Lung (tissue), 11 donors: ENCODE measurements at regions not wholly inside any gene's neighbourhood (a gene's known extent, or its start where the extent isn't known, plus 50 kb on each side); places are given as distances from the start of the nearest gene placed in this dataset.

ENCODE experiments used
- ATAC-seq: fragments of 200-7000 bp; cut with Tn5 transposase; one replicate; pipeline ENCODE4 v1.9.1; 2020; ENCODE audit warnings: moderate number of reproducible peaks; ENCODE audit not compliant: insufficient read depth, low FRiP score
- DNase-seq, 3 donors: peaks; one replicate each; pipeline ENCODE4 v3.0.0-alpha.2; 2013 to 2017
- H3K27ac ChIP-seq, 2 donors: one replicate each; pipeline ENCODE4 v1.5.1; 2013; ENCODE audit warnings: mild to moderate bottlenecking in 2 of 2, moderate library complexity in 2 of 2, control low read depth in 1 of 2, inconsistent platforms in 1 of 2, low read depth in 1 of 2, low read length in 1 of 2
- H3K27me3 ChIP-seq, 3 donors: one replicate each; pipeline ENCODE4 v1.5.1; 2013; ENCODE audit warnings: low read length in 2 of 3; ENCODE audit not compliant: control insufficient read depth in 3 of 3, insufficient read depth in 3 of 3
- H3K36me3 ChIP-seq, 4 donors: one replicate each; pipeline ENCODE4 v1.5.1; 2013; ENCODE audit warnings: low read length in 4 of 4, mild to moderate bottlenecking in 1 of 4, moderate library complexity in 1 of 4; ENCODE audit not compliant: control insufficient read depth in 4 of 4, insufficient read depth in 4 of 4
- H3K4me1 ChIP-seq, 5 donors: one replicate each; pipeline ENCODE4 v1.5.1; 2013; ENCODE audit warnings: low read length in 5 of 5, mild to moderate bottlenecking in 2 of 5, moderate library complexity in 1 of 5; ENCODE audit not compliant: control insufficient read depth in 5 of 5, insufficient read depth in 5 of 5
- H3K4me3 ChIP-seq: one replicate; pipeline ENCODE4 v1.5.1; 2013; ENCODE audit warnings: mild to moderate bottlenecking, control low read depth, moderate library complexity
- H3K9ac ChIP-seq, 2 donors: one replicate each; pipeline ENCODE4 v1.5.1; 2013; ENCODE audit warnings: low read length in 2 of 2, control low read depth in 1 of 2; ENCODE audit not compliant: insufficient read depth in 1 of 2
- H3K9me3 ChIP-seq, 4 donors: one replicate each; pipeline ENCODE4 v1.5.1; 2013; ENCODE audit warnings: low read length in 3 of 4, mild to moderate bottlenecking in 1 of 4, moderate library complexity in 1 of 4; ENCODE audit not compliant: control insufficient read depth in 4 of 4, insufficient read depth in 3 of 4
- CTCF ChIP-seq: IDR thresholded peaks from 2 replicates; pipeline ENCODE4 v1.5.1; 2012; ENCODE audit warnings: mild to moderate bottlenecking; ENCODE audit errors: control extremely low read depth, extremely low read depth
- WGBS, 2 donors: extraction: QIAGEN DNeasy Blood & Tissue Kit; methylation state at CpG; one replicate each; pipeline ENCODE4 v1.1.7; 2013; 5-methylcytosine and 5-hydroxymethylcytosine counted together
- donor health status: control.
- donor health status: control.
- donor health status: Bipolar disorder and iron deficiency.
- donor health status: healthy.
- donor health status: DM: yes; HTN: yes; CAD: no.

GRCh38 chr10:107450056-107450455 lies 285.6 kb upstream of the SORCS1 start:
- no peaks in the 10 kb centered on the region for H3K27me3 ChIP-seq
- no peaks in the 10 kb centered on the region for H3K36me3 ChIP-seq
- DNase-seq, result no peak
- no peak overlapping the region for H3K27ac ChIP-seq
- no peak for ATAC-seq
- H3K9ac ChIP-seq, result no peak overlapping the region
- WGBS, 2 donors, result 92 to 94% methylated on average over 5 of the region's 5 CpGs
- no peaks in the 10 kb centered on the region for H3K9me3 ChIP-seq
- H3K4me3 ChIP-seq, result no peak overlapping the region
- no peak for TF ChIP-seq CTCF
- no peaks in the 10 kb centered on the region for H3K4me1 ChIP-seq

GRCh38 chr10:107444443-107444842 lies 279.9 kb upstream of the SORCS1 start:
- no peaks in the 10 kb centered on the region for H3K27me3 ChIP-seq
- H3K4me3 ChIP-seq, result no peak overlapping the region
- DNase-seq (no peak), ATAC-seq (no peak)
- no peaks in the 10 kb centered on the region for H3K4me1 ChIP-seq
- no peak overlapping the region for H3K9ac ChIP-seq
- no peaks in the 10 kb centered on the region for H3K36me3 ChIP-seq
- WGBS, 2 donors, result 88 to 95% methylated on average over 3 of the region's 3 CpGs
- H3K27ac ChIP-seq, result no peak overlapping the region
- no peaks in the 10 kb centered on the region for H3K9me3 ChIP-seq
- TF ChIP-seq CTCF, result no peak

GRCh38 chr10:107443813-107444212 lies 279.3 kb upstream of the SORCS1 start:
- H3K4me1 ChIP-seq, result no peaks in the 10 kb centered on the region
- H3K36me3 ChIP-seq, result no peaks in the 10 kb centered on the region
- no peak overlapping the region for H3K27ac ChIP-seq
- ATAC-seq, result no peak
- H3K9ac ChIP-seq, result no peak overlapping the region
- no peak overlapping the region for H3K4me3 ChIP-seq
- 66 to 82% methylated on average over 2 of the region's 2 CpGs for WGBS, 2 donors
- H3K9me3 ChIP-seq, result no peaks in the 10 kb centered on the region
- no peak for DNase-seq
- no peak for TF ChIP-seq CTCF
- no peaks in the 10 kb centered on the region for H3K27me3 ChIP-seq

- DNase-seq (no peak), ATAC-seq (no peak)
- no peaks in the 10 kb centered on the region for H3K4me1 ChIP-seq
- H3K27ac ChIP-seq, result no peak overlapping the region
- H3K27me3 ChIP-seq, result no peaks in the 10 kb centered on the region
- H3K36me3 ChIP-seq, result no peaks in the 10 kb centered on the region
- H3K4me3 ChIP-seq, result no peak overlapping the region
- no peak for TF ChIP-seq CTCF
- no peak overlapping the region for H3K9ac ChIP-seq
- WGBS, 2 donors, result 0% methylated on average over 1 of the region's 1 CpG
- no peaks in the 10 kb centered on the region for H3K9me3 ChIP-seq
Measured at GRCh38 chr10:107443326-107443725, 278.8 kb upstream of the SORCS1 start.
